ENCODE measurements at regions not wholly inside any gene's neighbourhood (a gene's known extent, or its start where the extent isn't known, plus 50 kb on each side); places are given as distances from the start of the nearest gene placed in this dataset.
"Not testable (repeated sequence)": the region's sequence is repeated elsewhere in the genome, so short reads cannot be mapped to it uniquely, and the experiment has no call there.

GRCh38 chr2:194327196-194327888 is 1329.7 kb upstream of the SLC39A10 start:
- DNase-seq: no peak

GRCh38 chr2:194323740-194324139 is 1333.3 kb upstream of the SLC39A10 start:
- DNase-seq: no peak

- no peak for DNase-seq
Observed at GRCh38 chr2:194320520-194320919, 1336.5 kb upstream of the SLC39A10 start.

GRCh38 chr2:194319222-194319992 is 1337.6 kb upstream of the SLC39A10 start:
- no peak for DNase-seq

GRCh38 chr2:194314042-194314441 is 1343.0 kb upstream of the SLC39A10 start:
- no peak for DNase-seq

GRCh38 chr2:194304191-194304590 is 1352.8 kb upstream of the SLC39A10 start:
- no peak for DNase-seq

GRCh38 chr2:194301946-194302345 is 1355.1 kb upstream of the SLC39A10 start:
- DNase-seq: no peak

- no peak for DNase-seq
Observed at GRCh38 chr2:194294156-194294555, 1362.9 kb upstream of the SLC39A10 start.

GRCh38 chr2:194291104-194291503 is 1365.9 kb upstream of the SLC39A10 start:
- DNase-seq: no peak

GRCh38 chr2:194289712-194290346 is 1367.2 kb upstream of the SLC39A10 start:
- no peak for DNase-seq

GRCh38 chr2:194276667-194277066 is 1380.4 kb upstream of the SLC39A10 start:
- DNase-seq: not testable (repeated sequence)

GRCh38 chr2:194271293-194271961 is 1385.6 kb upstream of the SLC39A10 start:
- no peak for DNase-seq

- no peak for DNase-seq
Observed at GRCh38 chr2:194270648-194271047, 1386.4 kb upstream of the SLC39A10 start.

GRCh38 chr2:194264586-194264985 is 1392.4 kb upstream of the SLC39A10 start:
- no peak for DNase-seq

GRCh38 chr2:194260185-194260584 is 1396.8 kb upstream of the SLC39A10 start:
- no peak for DNase-seq

GRCh38 chr2:194257095-194257494 is 1399.9 kb upstream of the SLC39A10 start:
- no peak for DNase-seq

GRCh38 chr2:194253528-194254259 is 1403.3 kb upstream of the SLC39A10 start:
- DNase-seq: no peak

GRCh38 chr2:194252127-194252526 is 1404.9 kb upstream of the SLC39A10 start:
- DNase-seq: no peak

- DNase-seq: no peak
Observed at GRCh38 chr2:194232600-194232999, 1424.4 kb upstream of the SLC39A10 start.

GRCh38 chr2:194223218-194223617 is 1433.8 kb upstream of the SLC39A10 start:
- DNase-seq: no peak

- no peak for DNase-seq
Observed at GRCh38 chr2:194214192-194214591, 1442.8 kb upstream of the SLC39A10 start.

- DNase-seq: no peak
Observed at GRCh38 chr2:194205568-194206227, 1451.3 kb upstream of the SLC39A10 start.
